Gastroesophageal sphincter (tissue), 3 donors: ENCODE measurements at regions not wholly inside any gene's neighbourhood (a gene's known extent, or its start where the extent isn't known, plus 50 kb on each side); places are given as distances from the start of the nearest gene placed in this dataset.

Source experiments
- CTCF ChIP-seq, 4 experiments: fragments of 200-600 bp in 2 of 4; fragments of 450-650 bp in 2 of 4; sonication (generic) in 1 of 4; IDR thresholded peaks; one replicate each; pipeline ENCODE4 v1.5.1; 2017 to 2019; ENCODE audit warnings: antibody characterized with exemption in 4 of 4, mild to moderate bottlenecking in 2 of 4, moderate library complexity in 2 of 4
- POLR2A ChIP-seq, 2 donors: fragments of 450-650 bp; IDR thresholded peaks; one replicate each; pipeline ENCODE4 v1.6.1; 2017; ENCODE audit warnings: antibody characterized with exemption in 2 of 2, mild to moderate bottlenecking in 2 of 2, moderate library complexity in 1 of 2
- POLR2AphosphoS5 ChIP-seq: sonication (generic); formaldehyde crosslinking; IDR thresholded peaks from one replicate; pipeline ENCODE4 v1.6.1; 2017; ENCODE audit warnings: antibody characterized with exemption

GRCh38 chr22:48155446-48155845 is 1393.0 kb downstream of the TBC1D22A start:
- TF ChIP-seq CTCF (IDR thresholded peaks at IDR 0.05): no peak
- TF ChIP-seq POLR2AphosphoS5: no peak
- no peak for TF ChIP-seq POLR2A (IDR thresholded peaks at IDR 0.05)
